ENCODE measurements at regions not wholly inside any gene's neighbourhood (a gene's known extent, or its start where the extent isn't known, plus 50 kb on each side); places are given as distances from the start of the nearest gene placed in this dataset.
"Not testable (repeated sequence)": the region's sequence is repeated elsewhere in the genome, so short reads cannot be mapped to it uniquely, and the experiment has no call there.

- DNase-seq; H3K9me3 ChIP-seq (ENCODE audit: control insufficient read depth, low read length); H3K36me3 ChIP-seq (ENCODE audit: control insufficient read depth, insufficient read depth, low read length); H3K27ac ChIP-seq (ENCODE audit: insufficient read depth, low read length, poor library complexity, severe bottlenecking); H3K27me3 ChIP-seq (replicated peaks; ENCODE audit: control insufficient read depth, insufficient read depth, low read length, poor library complexity, severe bottlenecking): not testable (repeated sequence)
- Histone ChIP-seq H3K4me3 (ENCODE audit: insufficient read depth, low read depth, low read length, poor library complexity, severe bottlenecking) (peak overlapping the region; percentile 30), H3K4me1 (ENCODE audit: control insufficient read depth, insufficient read depth, low read length, poor library complexity, severe bottlenecking) (peaks cover 21% of the 10 kb centered on the region)
These were observed 51.7 kb upstream of the SMURF2 start for GRCh38 chr17:64713786-64714185.

GRCh38 chr17:64712557-64713351, 50.6 kb upstream of the SMURF2 start:
- not testable (repeated sequence) for H3K27me3 ChIP-seq (replicated peaks; ENCODE audit: control insufficient read depth, insufficient read depth, low read length, poor library complexity, severe bottlenecking); H3K4me3 ChIP-seq (ENCODE audit: insufficient read depth, low read depth, low read length, poor library complexity, severe bottlenecking); H3K9me3 ChIP-seq (ENCODE audit: control insufficient read depth, low read length); H3K36me3 ChIP-seq (ENCODE audit: control insufficient read depth, insufficient read depth, low read length); H3K27ac ChIP-seq (ENCODE audit: insufficient read depth, low read length, poor library complexity, severe bottlenecking)
- peaks cover 28% of the 10 kb centered on the region for H3K4me1 ChIP-seq (ENCODE audit: control insufficient read depth, insufficient read depth, low read length, poor library complexity, severe bottlenecking)
- peak in 2 of 3 donors; percentile 35 to 47 for DNase-seq
